Uterus (tissue), 2 donors: ENCODE measurements at regions not wholly inside any gene's neighbourhood (a gene's known extent, or its start where the extent isn't known, plus 50 kb on each side); places are given as distances from the start of the nearest gene placed in this dataset.

ENCODE experiments used
- CTCF ChIP-seq, 4 experiments: fragments of 200-600 bp in 2 of 4; fragments of 450-650 bp in 2 of 4; sonication (generic) in 2 of 4; IDR thresholded peaks; one replicate each; pipeline ENCODE4 v1.5.1; 2016 to 2019; ENCODE audit warnings: antibody characterized with exemption in 4 of 4, mild to moderate bottlenecking in 2 of 4, moderate library complexity in 1 of 4
- POLR2A ChIP-seq, 2 donors: fragments of 450-650 bp; IDR thresholded peaks; one replicate each; pipeline ENCODE4 v1.6.1; 2016; ENCODE audit warnings: antibody characterized with exemption in 2 of 2, mild to moderate bottlenecking in 1 of 2, moderate library complexity in 1 of 2

GRCh38 chr19:16013181-16013850 is 63.0 kb upstream of the TPM4 start:
- TF ChIP-seq CTCF (IDR thresholded peaks at IDR 0.05) (no peak), POLR2A (IDR thresholded peaks at IDR 0.05) (no peak)
